ENCODE measurements at regions not wholly inside any gene's neighbourhood (a gene's known extent, or its start where the extent isn't known, plus 50 kb on each side); places are given as distances from the start of the nearest gene placed in this dataset.

- TF ChIP-seq CTCF (conservative IDR thresholded peaks at IDR 0.05 in 1 of 2, IDR thresholded peaks at IDR 0.05 in 1 of 2; ENCODE audit: extremely low read depth in 1 of 2, insufficient read depth in 1 of 2, low read depth in 1 of 2, low read length in 2 of 2) = no peak
- no peak for TF ChIP-seq EZH2 (IDR thresholded peaks at IDR 0.05; ENCODE audit: borderline replicate concordance, low read length)
Observed at GRCh38 chr4:124555959-124556358, 156.6 kb downstream of the ANKRD50 start.
